GM21381 (cell line): ENCODE measurements at regions not wholly inside any gene's neighbourhood (a gene's known extent, or its start where the extent isn't known, plus 50 kb on each side); places are given as distances from the start of the nearest gene placed in this dataset.
"Not testable (repeated sequence)": the region's sequence is repeated elsewhere in the genome, so short reads cannot be mapped to it uniquely, and the experiment has no call there.

Source experiments
- ATAC-seq: cut with Tn5 transposase; IDR thresholded peaks from one replicate; pipeline ENCODE4 v1.9.1; 2021; ENCODE audit warnings: mild to moderate bottlenecking, moderate library complexity; ENCODE audit not compliant: unreplicated experiment

DNA sequence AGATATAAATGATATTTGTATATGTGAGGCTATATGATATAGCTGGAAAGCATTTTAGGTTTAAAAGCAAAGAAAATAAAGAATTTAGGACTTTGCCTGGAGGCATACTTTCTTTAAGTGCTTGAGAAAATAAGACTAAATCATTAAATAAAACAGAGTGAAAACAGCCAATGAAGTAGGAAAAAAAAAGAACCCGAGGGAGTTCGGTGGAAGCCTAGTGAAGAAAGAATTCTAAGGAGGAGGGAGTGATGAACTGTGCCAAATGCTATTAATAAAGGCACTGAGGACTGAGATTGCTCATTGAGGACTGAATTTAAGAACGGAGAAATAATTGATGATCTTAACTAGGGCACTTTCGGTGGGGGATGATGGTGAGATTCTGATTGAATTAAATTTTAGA is 573.5 kb downstream of the DSC3 start:
- ATAC-seq = no peak

DNA sequence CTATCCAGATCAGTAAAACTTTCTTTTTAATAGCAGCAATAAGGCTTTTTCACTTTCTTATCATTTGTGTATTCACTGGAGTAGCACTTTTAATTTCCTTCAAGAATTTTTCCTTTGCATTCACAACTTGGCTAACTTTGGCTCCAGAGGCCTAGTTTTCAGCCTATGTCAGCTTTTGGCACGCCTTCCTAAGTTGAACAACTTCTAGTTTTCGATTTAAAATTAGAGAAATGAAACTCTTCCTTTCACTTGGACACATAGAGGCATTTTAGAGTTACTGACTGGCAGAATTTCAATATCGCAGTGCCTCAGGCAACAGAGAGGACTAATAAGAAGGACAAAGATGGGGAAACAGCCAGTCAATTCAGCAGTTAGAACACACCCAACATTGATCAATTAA is 577.4 kb downstream of the DSC3 start:
- no peak for ATAC-seq

DNA sequence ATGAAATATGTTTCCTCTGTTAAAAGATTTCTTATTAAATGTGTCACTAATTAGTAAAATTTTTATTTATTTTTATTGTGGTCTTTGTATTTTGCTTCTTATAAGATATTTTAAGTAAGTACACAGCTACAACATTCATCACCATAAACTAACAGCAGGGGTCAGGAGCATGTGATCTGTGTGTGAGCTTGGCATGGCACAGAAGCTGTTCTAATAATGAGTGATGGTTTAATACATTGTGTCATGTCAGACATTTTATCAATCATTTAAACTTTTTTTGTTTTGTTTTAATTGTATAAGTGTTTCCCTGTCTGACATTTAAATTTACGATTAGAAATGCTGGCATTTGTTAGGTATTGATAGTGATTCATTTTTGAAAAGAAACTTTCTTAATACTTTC is 585.4 kb downstream of the DSC3 start:
- ATAC-seq = no peak

GRCh38 chr18:30455741-30456140 is 586.8 kb downstream of the DSC3 start:
- ATAC-seq = no peak

- ATAC-seq = no peak
Measured at GRCh38 chr18:30454920-30455319, 587.6 kb downstream of the DSC3 start.

DNA sequence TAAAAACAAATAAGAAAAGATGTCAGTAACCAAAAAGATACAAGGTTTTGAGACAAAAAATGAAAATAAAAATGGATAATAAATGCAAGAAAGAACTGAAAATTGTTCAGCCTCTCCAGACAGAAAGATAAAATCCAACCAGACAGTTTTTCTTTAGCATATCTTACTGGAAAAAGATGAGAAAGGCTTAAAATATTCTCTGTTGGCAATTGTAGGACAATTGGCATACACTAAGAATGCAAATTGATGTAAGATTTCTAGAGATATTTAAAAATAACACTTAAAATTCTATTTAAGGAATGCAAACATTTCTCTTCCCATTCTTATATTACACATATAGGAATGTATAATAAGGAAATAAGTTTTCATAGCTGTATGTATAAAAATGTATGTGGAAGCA is 590.6 kb downstream of the DSC3 start:
- no peak for ATAC-seq

- no peak for ATAC-seq
Measured at GRCh38 chr18:30450927-30451326, 591.6 kb downstream of the DSC3 start.

GRCh38 chr18:30446605-30447004 is 595.9 kb downstream of the DSC3 start:
- ATAC-seq = no peak

- ATAC-seq = no peak
Measured at GRCh38 chr18:30444544-30444943, 598.0 kb downstream of the DSC3 start.

- no peak for ATAC-seq
Measured at GRCh38 chr18:30440351-30440750, 602.2 kb downstream of the DSC3 start.

- no peak for ATAC-seq
Measured at GRCh38 chr18:30439174-30439573, 603.4 kb downstream of the DSC3 start.

GRCh38 chr18:30432349-30432748 is 610.2 kb downstream of the DSC3 start:
- ATAC-seq = no peak

- not testable (repeated sequence) for ATAC-seq
Measured at GRCh38 chr18:30419399-30419798, 623.1 kb downstream of the DSC3 start.

GRCh38 chr18:30415903-30416302 is 626.6 kb downstream of the DSC3 start:
- ATAC-seq = no peak

- ATAC-seq = no peak
Measured at GRCh38 chr18:30409120-30409519, 633.4 kb downstream of the DSC3 start.

DNA sequence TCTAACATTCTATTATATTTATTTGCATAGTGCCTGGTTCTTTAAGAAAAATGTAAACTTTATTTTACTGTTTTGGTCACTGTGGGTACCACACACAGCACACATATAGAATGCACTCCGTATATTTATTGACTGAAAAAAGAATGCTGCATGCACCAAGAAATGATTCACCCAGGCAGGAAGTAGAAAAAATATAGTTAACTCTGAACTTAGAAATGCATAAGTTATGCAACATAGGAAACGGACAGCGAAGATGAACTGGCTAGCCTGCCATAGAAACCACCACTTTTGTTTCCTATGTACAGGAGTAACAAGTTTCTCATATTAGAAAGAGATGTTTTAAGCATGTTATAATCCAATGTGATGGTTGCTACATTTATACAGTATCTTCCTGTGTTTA is 635.8 kb downstream of the DSC3 start:
- ATAC-seq = no peak

- ATAC-seq = no peak
Measured at GRCh38 chr18:30405038-30405437, 637.5 kb downstream of the DSC3 start.

DNA sequence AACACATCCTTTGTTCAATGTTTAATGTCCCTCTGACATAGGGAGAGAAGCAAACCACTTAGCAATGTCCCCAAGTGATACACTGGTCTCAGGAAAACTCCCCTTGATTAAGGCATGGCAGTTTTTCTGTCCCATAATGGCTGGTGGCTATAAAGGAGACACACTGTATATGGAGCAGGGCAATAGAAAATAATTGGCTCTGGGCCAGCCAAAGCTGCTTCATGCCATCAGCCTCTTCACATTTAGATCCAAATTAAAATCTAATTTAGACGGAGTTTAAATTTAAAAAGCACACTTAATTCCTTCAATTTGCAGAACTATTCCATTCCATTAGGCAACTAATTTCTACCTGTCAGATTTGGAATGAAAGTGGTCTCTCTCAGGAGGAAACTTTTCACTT is 638.1 kb downstream of the DSC3 start:
- no peak for ATAC-seq

DNA sequence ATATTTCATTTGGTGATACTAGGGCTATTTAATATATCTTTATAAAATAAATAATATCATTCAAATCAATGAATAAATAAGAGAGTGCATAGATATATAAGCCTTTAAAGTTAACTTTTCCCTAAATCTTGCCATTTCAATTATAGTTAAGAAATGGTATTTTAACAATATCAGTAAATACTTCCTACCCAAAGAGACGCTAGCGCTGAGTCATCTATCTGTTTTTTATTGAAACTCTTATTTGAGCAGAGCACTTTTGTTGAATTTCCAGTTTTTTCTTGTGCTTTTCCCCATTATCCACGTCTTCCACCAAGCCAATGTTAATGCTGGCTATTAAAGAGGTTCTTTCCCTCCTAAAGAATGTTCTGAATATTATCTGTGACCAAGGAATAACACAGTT is 639.3 kb downstream of the DSC3 start:
- no peak for ATAC-seq

GRCh38 chr18:30387401-30387800 is 655.1 kb downstream of the DSC3 start:
- ATAC-seq = no peak

DNA sequence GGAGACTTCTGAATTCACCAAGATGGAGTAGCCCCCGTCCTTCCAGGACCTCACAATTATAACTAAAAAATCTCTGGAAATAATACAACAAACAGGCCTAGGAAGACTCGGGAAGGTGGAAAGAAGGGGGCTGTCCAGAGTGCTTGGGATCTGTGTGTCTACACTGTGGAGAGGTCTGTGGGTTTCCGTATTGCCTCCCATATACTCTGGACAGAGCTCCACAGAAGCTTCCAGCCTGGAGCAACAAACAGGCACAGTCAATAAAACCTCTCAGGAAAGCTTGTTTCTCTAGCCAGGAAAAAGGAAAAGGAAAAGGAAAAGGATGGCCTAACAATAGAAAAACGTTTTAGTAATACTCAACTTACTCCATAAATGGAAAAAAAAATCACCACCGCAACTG is 655.9 kb downstream of the DSC3 start:
- no peak for ATAC-seq

DNA sequence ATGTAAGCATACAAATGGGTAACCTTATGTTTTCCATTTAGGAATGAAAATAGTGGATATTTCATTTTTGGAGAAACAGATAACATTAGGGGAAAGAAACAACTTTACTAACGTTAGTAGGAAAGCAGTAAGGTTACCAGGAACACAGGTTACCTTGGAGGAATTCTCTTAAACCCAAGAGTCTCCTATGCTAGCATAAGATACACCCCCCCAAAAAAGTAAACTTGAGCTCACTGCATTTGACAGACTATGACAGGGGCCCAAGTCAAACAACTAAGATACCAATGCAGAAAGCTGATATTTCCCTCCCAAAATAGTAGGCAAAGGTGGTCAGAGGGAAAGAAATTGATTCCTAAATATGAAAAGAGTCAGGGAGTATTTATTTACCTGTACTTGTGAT is 656.9 kb downstream of the DSC3 start:
- no peak for ATAC-seq

DNA sequence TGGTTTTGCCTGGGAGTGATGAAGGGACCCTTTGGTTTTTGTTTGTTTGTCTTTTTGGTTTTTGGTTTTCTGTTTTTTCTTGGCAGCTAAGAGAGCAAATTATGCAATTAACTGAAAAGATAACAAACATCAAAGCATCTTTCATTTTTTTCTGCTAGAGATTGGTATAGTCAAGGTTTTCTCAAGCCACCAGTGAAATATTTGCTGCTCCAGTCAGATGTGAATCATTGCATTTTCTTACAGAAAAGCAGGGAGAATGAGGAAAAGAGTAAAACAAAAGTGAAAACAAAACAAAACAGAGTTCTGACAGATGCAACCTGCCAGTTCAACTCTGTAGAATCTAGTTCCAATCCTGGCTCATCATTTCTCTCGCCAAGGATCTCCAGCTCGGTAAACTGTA is 660.7 kb downstream of the DSC3 start:
- no peak for ATAC-seq

DNA sequence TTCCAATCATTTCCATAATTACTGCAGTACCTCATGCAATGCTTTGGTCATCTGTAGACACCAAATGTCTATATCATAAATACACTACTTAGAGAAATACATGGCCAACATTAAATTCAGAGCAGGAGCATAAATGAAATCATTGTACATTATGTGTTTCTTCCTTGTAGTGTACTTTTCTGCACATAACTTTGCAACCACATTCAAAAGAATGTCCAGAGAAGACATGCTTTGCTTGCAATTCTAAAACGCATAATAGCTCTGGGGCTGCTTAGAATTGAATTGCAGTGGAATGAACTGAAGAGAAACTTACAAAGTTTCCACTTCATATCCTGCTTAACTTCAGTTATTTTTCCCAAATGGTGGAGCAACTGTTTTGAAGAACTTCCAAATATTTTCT is 664.4 kb downstream of the DSC3 start:
- ATAC-seq = no peak
